ENCODE measurements at regions not wholly inside any gene's neighbourhood (a gene's known extent, or its start where the extent isn't known, plus 50 kb on each side); places are given as distances from the start of the nearest gene placed in this dataset.

GRCh38 chr5:124644582-124644981, 101.9 kb downstream of the ZNF608 start:
- DNase-seq (ENCODE audit: low spot score) = no peak

- DNase-seq (ENCODE audit: low spot score) = no peak
These were observed 102.3 kb downstream of the ZNF608 start for GRCh38 chr5:124644138-124644537.

- DNase-seq (ENCODE audit: low spot score) = no peak
These were observed 103.1 kb downstream of the ZNF608 start for GRCh38 chr5:124643336-124643735.

GRCh38 chr5:124642151-124642550, 104.3 kb downstream of the ZNF608 start:
- no peak for DNase-seq (ENCODE audit: low spot score)

DNA sequence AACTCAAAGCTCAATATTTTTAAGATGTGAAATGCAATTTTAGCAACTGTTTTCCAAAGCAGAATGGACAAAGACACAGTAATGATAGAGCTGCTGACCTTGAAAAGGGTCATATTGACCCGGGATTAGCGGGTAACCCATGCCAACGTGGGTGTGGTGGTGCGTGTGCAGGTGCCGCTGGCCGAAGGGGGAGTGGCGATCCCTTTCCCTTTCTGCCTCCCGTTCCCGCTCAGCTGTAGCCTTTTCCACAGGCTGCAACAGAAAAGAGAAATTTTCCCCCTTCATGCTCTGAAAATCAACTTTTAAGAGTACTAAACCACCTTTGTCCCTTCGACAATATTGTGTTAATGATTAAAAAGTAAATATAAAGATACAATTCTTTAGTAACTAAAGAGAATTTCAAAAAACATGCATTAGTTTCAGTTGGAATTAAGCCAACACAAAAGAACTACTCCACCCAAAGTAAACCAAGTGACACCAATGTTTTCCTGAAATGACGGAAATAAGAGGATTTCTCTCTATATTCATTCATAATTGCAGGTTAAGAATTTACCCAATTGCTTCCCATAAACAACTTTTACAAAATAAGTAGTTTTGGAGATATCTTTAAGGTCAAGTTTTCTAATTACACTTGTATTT, 105.2 kb downstream of the ZNF608 start:
- no peak for DNase-seq (ENCODE audit: low spot score)

GRCh38 chr5:124639095-124639665, 107.3 kb downstream of the ZNF608 start:
- no peak for DNase-seq (ENCODE audit: low spot score)

DNA sequence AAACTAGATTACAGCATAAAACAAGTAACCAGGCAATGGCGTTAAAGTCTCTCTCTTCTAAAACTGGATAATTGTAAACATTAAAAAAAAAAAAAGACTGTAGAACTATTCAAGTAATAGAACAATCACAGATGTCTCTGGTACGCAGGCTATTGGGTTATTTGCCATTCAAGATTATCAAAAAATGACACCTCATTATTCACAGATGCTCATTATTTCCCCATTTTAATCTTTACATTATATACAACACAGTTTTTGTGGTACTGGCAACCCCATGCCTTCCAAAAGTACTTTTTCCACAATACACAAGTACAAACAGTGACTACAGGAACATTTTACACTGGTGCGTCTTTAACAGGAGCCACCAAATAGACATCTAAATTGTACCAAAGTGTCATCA, 109.4 kb downstream of the ZNF608 start:
- no peak for DNase-seq (ENCODE audit: low spot score)

DNA sequence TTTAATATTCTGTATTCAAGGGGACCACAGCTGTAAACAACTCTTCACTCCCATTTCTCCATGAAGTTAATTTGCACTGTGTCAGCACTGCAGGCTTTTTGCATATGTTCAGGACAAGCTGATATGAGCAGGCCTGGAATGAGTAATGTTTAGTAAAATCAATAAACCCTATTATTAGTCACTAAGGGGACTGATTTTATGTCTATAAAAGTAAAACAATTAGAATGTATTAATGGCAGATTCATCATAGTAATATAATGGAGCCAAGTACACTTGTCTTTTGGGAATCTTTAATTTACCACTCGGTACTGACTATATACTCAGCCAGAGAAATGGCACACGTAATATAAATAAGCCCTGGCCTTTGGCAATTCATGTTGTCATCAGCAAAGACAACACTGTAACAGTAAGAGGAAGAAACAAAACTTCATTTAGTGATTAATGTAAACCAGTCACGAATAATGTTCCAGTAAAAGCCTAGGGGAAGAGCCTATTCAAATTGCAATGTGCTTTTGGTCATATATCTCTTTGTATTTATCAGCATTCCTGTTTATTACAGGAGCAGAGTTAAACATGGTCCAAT, 111.6 kb downstream of the ZNF608 start:
- no peak for DNase-seq (ENCODE audit: low spot score)

DNA sequence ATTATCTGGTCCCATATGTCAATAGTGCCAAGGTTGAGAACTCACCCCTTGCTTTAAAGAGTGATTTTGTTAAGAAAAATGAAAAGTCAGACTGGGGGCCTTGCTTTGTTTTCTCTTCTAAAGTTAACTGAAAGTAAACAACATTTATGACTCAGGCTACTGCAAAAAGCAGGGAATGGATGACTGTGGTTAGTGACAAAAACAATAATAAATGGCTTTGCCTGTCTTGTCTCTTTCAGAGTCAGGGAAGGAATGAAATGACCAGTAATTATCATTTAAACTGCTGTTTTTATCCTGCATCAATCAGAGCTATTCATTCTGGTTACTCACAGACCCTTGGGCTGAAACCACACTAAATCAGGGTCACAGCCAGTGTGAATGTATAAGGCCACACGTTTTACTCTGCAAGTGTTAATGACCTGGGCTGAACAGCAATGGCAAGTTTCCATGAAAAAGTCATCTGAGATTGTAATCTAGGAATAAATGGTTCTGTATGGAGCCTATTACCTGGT, 112.2 kb downstream of the ZNF608 start:
- peak; percentile 54 for DNase-seq (ENCODE audit: low spot score)

- DNase-seq (ENCODE audit: low spot score) = no peak
These were observed 113.2 kb downstream of the ZNF608 start for GRCh38 chr5:124633209-124633608.

DNA sequence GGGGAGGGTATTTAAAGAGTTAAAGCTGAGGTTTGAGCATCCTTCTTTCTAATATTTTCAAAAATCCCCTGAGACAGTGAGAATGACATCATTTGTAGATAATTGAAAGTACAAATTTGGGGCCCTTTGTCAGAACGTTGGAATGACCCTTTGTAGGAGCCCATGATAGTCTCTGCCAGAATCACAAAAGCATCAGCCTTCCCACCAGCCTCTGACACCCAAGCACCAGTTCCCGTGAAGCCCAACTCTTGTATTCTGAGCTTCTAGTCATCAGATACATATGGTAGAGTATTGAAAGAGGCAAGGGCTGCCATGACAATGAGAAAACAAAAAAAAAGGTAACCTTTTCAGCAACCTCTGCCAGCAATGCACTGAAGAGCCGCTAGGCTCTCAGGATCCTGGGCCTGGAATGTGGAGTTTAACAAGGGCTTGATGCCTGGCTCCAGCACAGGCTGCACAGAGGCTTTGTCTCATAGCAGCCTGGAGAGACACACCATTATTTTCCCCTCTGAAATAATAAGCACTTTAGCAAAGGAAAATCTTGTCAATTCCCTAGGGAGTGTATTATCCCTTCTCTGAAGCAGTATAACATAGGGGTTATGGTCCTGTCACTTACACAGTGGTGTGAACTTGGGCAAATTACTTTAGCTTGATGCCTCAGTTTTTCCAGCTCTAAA, 114.4 kb downstream of the ZNF608 start:
- DNase-seq (ENCODE audit: low spot score) = no peak

DNA sequence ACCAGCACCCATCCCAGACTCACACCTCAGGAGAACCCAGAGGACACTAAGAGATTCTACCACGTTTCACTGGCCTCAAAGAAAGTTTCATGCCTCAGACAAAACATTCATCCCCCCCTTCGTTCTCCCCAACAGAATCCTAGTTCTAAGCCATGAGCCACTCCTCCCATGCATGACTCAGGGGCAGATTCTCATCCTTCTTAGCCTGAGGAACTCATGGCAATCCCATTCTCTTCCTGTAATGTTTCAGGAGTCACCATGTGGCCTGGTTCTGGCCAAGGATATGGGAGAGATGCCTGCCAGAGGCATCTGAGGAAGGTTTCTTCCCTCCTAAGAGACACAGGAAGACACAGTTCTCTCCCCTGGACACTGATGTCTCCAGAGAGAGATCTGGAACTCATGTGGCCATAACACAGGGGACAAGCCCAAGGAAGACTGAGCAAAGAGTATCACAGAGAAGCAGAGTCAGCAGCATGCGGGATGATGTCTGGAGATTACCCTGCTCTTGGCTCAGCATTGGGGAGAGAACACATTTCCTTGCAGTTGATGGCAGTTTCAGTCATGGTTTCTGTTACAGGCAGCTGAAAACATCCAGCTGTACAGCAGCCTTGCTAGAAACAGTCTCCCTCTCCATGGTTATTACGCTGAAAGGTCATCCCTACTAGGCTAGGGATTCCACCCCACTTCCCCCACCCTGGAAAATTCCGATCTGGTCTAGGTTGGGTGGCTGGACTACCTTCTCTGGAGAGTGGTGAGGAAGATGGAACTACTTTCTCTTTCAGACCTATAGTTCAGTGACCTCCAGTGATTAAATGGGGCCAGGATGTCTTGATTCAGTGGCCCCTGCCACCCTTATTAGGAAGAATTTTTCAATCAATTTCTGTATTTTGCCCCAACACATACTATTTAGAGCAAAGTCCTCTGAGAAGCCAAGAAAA, 115.4 kb downstream of the ZNF608 start:
- DNase-seq (ENCODE audit: low spot score) = no peak

- no peak for DNase-seq (ENCODE audit: low spot score)
These were observed 117.5 kb downstream of the ZNF608 start for GRCh38 chr5:124628721-124629596.

- no peak for DNase-seq (ENCODE audit: low spot score)
These were observed 118.4 kb downstream of the ZNF608 start for GRCh38 chr5:124627815-124628595.

DNA sequence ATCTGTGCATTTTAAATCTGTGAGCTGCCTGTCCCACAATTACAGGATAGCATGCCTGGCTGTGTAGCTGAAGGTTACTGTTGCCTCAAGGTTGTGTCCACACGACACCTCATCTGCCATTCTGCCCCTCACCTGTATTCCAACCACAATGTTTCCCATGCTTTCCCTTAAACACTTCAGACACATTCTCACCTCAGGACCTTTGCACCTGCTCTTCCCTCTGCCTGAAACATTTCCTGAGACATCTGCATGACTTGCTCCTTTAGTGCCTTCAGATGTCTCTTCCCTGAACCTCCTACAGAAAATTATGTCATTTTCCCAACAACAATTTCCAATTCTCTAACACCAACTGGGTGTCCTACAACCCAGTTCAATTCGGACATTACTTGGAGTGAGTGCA, 120.4 kb downstream of the ZNF608 start:
- no peak for DNase-seq (ENCODE audit: low spot score)

GRCh38 chr5:124623265-124623664, 123.2 kb downstream of the ZNF608 start:
- no peak for DNase-seq (ENCODE audit: low spot score)

DNA sequence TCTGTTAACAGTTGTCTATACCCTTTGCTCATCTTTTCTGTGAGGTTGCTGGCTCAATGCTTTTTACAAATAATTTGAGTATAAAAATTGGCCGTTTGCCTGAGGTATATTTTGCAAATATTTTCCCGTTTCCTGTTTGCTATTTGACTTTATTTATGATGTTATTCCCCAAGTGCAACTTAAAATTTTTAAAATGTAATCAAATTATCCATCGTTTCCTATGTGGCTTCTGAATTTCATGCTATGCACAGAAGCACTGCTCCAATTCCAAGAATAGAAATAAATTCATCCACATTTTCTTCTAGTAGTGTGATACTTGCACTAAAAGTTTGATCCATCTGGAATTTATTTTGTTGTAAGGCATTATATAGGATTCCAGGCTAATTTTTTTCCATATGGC, 123.6 kb downstream of the ZNF608 start:
- no peak for DNase-seq (ENCODE audit: low spot score)

GRCh38 chr5:124621279-124621678, 125.2 kb downstream of the ZNF608 start:
- DNase-seq (ENCODE audit: low spot score) = no peak

DNA sequence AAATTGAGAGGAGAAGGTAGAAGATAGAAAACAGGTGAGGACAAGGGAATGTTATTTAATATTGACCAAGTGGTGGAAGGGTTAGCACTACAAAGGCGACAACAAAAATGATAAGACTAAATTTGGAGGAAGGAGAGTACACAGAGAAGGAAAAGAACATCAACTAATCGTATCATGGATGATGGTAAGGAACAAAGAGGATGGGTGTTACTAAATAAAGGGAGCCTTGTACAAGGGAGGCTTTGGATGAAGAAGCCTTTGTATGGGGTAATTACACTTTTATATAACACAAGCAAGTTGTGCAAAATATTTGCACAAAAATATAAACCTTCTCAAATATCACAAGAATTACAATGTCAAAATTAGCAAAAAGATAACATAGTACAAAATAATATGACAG, 125.7 kb downstream of the ZNF608 start:
- DNase-seq (ENCODE audit: low spot score) = no peak

GRCh38 chr5:124619121-124619520, 127.3 kb downstream of the ZNF608 start:
- no peak for DNase-seq (ENCODE audit: low spot score)

Data from COLO829 (cell line).